GM18508 (cell line): ENCODE measurements at regions not wholly inside any gene's neighbourhood (a gene's known extent, or its start where the extent isn't known, plus 50 kb on each side); places are given as distances from the start of the nearest gene placed in this dataset.

Experiments
- ATAC-seq: cut with Tn5 transposase; IDR thresholded peaks from one replicate; pipeline ENCODE4 v1.9.1; 2021; ENCODE audit warnings: moderate number of reproducible peaks; ENCODE audit not compliant: insufficient read depth, unreplicated experiment

- ATAC-seq, result no peak
Measured at GRCh38 chr13:53143757-53144339, 115.2 kb downstream of the OLFM4 start.

- ATAC-seq, result no peak
Measured at GRCh38 chr13:53144826-53145225, 116.2 kb downstream of the OLFM4 start.

GRCh38 chr13:53150568-53150967 lies 122.0 kb downstream of the OLFM4 start:
- ATAC-seq, result no peak

GRCh38 chr13:53151336-53152056 lies 122.9 kb downstream of the OLFM4 start:
- ATAC-seq, result peak; percentile 95

GRCh38 chr13:53152057-53152421 lies 123.4 kb downstream of the OLFM4 start:
- no peak for ATAC-seq

GRCh38 chr13:53158201-53158600 lies 129.6 kb downstream of the OLFM4 start:
- no peak for ATAC-seq

- no peak for ATAC-seq
Measured at GRCh38 chr13:53159431-53159830, 130.8 kb downstream of the OLFM4 start.

- ATAC-seq, result no peak
Measured at GRCh38 chr13:53160211-53160610, 131.6 kb downstream of the OLFM4 start.

GRCh38 chr13:53161251-53161650 lies 132.6 kb downstream of the OLFM4 start:
- ATAC-seq, result no peak

GRCh38 chr13:53165261-53165660 lies 136.6 kb downstream of the OLFM4 start:
- no peak for ATAC-seq

- no peak for ATAC-seq
Measured at GRCh38 chr13:53167561-53167960, 138.9 kb downstream of the OLFM4 start.

GRCh38 chr13:53170910-53171309 lies 142.3 kb downstream of the OLFM4 start:
- ATAC-seq, result no peak

GRCh38 chr13:53174545-53174944 lies 145.9 kb downstream of the OLFM4 start:
- ATAC-seq, result no peak

- no peak for ATAC-seq
Measured at GRCh38 chr13:53180684-53181083, 152.1 kb downstream of the OLFM4 start.

- ATAC-seq, result no peak
Measured at GRCh38 chr13:53182724-53183123, 154.1 kb downstream of the OLFM4 start.

- ATAC-seq, result no peak
Measured at GRCh38 chr13:53188120-53188519, 159.5 kb downstream of the OLFM4 start.

GRCh38 chr13:53189162-53189561 lies 160.5 kb downstream of the OLFM4 start:
- ATAC-seq, result no peak

- ATAC-seq, result no peak
Measured at GRCh38 chr13:53191091-53191490, 162.5 kb downstream of the OLFM4 start.

- no peak for ATAC-seq
Measured at GRCh38 chr13:53197424-53197823, 168.8 kb downstream of the OLFM4 start.

GRCh38 chr13:53198017-53198416 lies 169.4 kb downstream of the OLFM4 start:
- no peak for ATAC-seq

GRCh38 chr13:53198736-53199135 lies 170.1 kb downstream of the OLFM4 start:
- no peak for ATAC-seq

- ATAC-seq, result no peak
Measured at GRCh38 chr13:53200075-53200474, 171.5 kb downstream of the OLFM4 start.
